Ishikawa (cell line): ENCODE measurements at regions not wholly inside any gene's neighbourhood (a gene's known extent, or its start where the extent isn't known, plus 50 kb on each side); places are given as distances from the start of the nearest gene placed in this dataset.

ENCODE experiments used
- CEBPB ChIP-seq: IDR thresholded peaks from 2 replicates; pipeline ENCODE4 v1.6.1; 2012
- CREB1 ChIP-seq: IDR thresholded peaks from 2 replicates; pipeline ENCODE4 v1.6.1; 2012; ENCODE audit warnings: low read depth
- EGR1 ChIP-seq: IDR thresholded peaks from 2 replicates; pipeline ENCODE4 v1.6.1; 2012
- EP300 ChIP-seq: IDR thresholded peaks from 2 replicates; pipeline ENCODE4 v1.6.1; 2012; ENCODE audit warnings: borderline replicate concordance
- FOXM1 ChIP-seq: IDR thresholded peaks from 2 replicates; pipeline ENCODE4 v1.6.1; 2012; ENCODE audit warnings: low read depth, borderline replicate concordance
- MAX ChIP-seq: IDR thresholded peaks from 2 replicates; pipeline ENCODE4 v1.6.1; 2012
- NFIC ChIP-seq: IDR thresholded peaks from 2 replicates; pipeline ENCODE4 v1.6.1; 2012
- RAD21 ChIP-seq: IDR thresholded peaks from 2 replicates; pipeline ENCODE4 v1.6.1; 2012; ENCODE audit warnings: low read depth
- REST ChIP-seq: IDR thresholded peaks from 2 replicates; pipeline ENCODE4 v1.6.1; 2012; ENCODE audit warnings: low read depth, mild to moderate bottlenecking
- TAF1 ChIP-seq: IDR thresholded peaks from 2 replicates; pipeline ENCODE4 v1.6.1; 2012; ENCODE audit warnings: low read depth, mild to moderate bottlenecking
- TCF12 ChIP-seq: IDR thresholded peaks from 2 replicates; pipeline ENCODE4 v1.6.1; 2012; ENCODE audit warnings: low read depth
- TEAD4 ChIP-seq: IDR thresholded peaks from 2 replicates; pipeline ENCODE4 v1.6.1; 2012
- USF1 ChIP-seq: IDR thresholded peaks from 2 replicates; pipeline ENCODE4 v1.6.1; 2012
- YY1 ChIP-seq: IDR thresholded peaks from 2 replicates; pipeline ENCODE4 v1.6.1; 2012; ENCODE audit warnings: low read depth
- ZBTB7A ChIP-seq: IDR thresholded peaks from 2 replicates; pipeline ENCODE4 v1.6.1; 2012; ENCODE audit warnings: low read depth

- TF ChIP-seq ZBTB7A (no peak), TEAD4 (no peak)
These were observed 418.6 kb downstream of the GALR1 start for GRCh38 chr18:77668219-77668618.

- no peak for TF ChIP-seq TCF12
- no peak for TF ChIP-seq EP300
- no peak for TF ChIP-seq MAX
- no peak for TF ChIP-seq USF1
These were observed 419.7 kb downstream of the GALR1 start for GRCh38 chr18:77669331-77669730.

GRCh38 chr18:77671456-77672167, 422.0 kb downstream of the GALR1 start:
- TF ChIP-seq TCF12 (no peak), FOXM1 (no peak), ZBTB7A (no peak), REST (no peak), TAF1 (no peak), TEAD4 (no peak), CEBPB (no peak), NFIC (no peak), YY1 (no peak), CREB1 (no peak), USF1 (no peak), MAX (no peak), EP300 (no peak), RAD21 (no peak), EGR1 (no peak)

GRCh38 chr18:77676910-77677309, 427.3 kb downstream of the GALR1 start:
- TF ChIP-seq TEAD4 = no peak
- TF ChIP-seq USF1 = no peak

- TF ChIP-seq MAX (no peak), EP300 (no peak), RAD21 (no peak), TEAD4 (no peak), FOXM1 (no peak), NFIC (no peak), EGR1 (no peak), TCF12 (no peak), YY1 (no peak), CREB1 (no peak)
These were observed 427.9 kb downstream of the GALR1 start for GRCh38 chr18:77677536-77677935.

- no peak for TF ChIP-seq YY1
- no peak for TF ChIP-seq MAX
- no peak for TF ChIP-seq ZBTB7A
- TF ChIP-seq TAF1 = no peak
- no peak for TF ChIP-seq EP300
- no peak for TF ChIP-seq TCF12
- no peak for TF ChIP-seq CREB1
- no peak for TF ChIP-seq CEBPB
These were observed 430.2 kb downstream of the GALR1 start for GRCh38 chr18:77679869-77680268.

- TF ChIP-seq CREB1 (no peak), EP300 (no peak), NFIC (no peak), YY1 (no peak), CEBPB (no peak), TAF1 (no peak), FOXM1 (no peak), REST (no peak), USF1 (no peak), ZBTB7A (no peak), MAX (no peak), TEAD4 (no peak), RAD21 (no peak), TCF12 (no peak), EGR1 (no peak)
These were observed 450.4 kb downstream of the GALR1 start for GRCh38 chr18:77700051-77700450.
